IMR-90 (cell line): ENCODE measurements at regions not wholly inside any gene's neighbourhood (a gene's known extent, or its start where the extent isn't known, plus 50 kb on each side); places are given as distances from the start of the nearest gene placed in this dataset.

Experiments used
- CEBPB ChIP-seq: IDR thresholded peaks from 2 replicates; pipeline ENCODE4 v1.6.1; 2012; ENCODE audit warnings: low read depth, low read length, improper control_type of control experiment
- CHD1 ChIP-seq: IDR thresholded peaks from 2 replicates; pipeline ENCODE4 v1.6.1; 2012; ENCODE audit warnings: low read depth, low read length, improper control_type of control experiment
- FOS ChIP-seq: fragments of 150-350 bp; IDR thresholded peaks from 2 replicates; pipeline ENCODE4 v1.6.1; 2016; ENCODE audit warnings: low read depth, low read length
- MAFK ChIP-seq: IDR thresholded peaks from 2 replicates; pipeline ENCODE4 v1.6.1; 2012; ENCODE audit warnings: low read depth, low read length, improper control_type of control experiment
- MAZ ChIP-seq: IDR thresholded peaks from 2 replicates; pipeline ENCODE4 v1.6.1; 2012; ENCODE audit warnings: low read depth, mild to moderate bottlenecking, low read length, improper control_type of control experiment, moderate library complexity, borderline replicate concordance
- NFE2L2 ChIP-seq: fragments of 150-350 bp; IDR thresholded peaks from 2 replicates; pipeline ENCODE4 v1.6.1; 2016; ENCODE audit warnings: low read depth, mild to moderate bottlenecking, low read length
- POLR2A ChIP-seq: IDR thresholded peaks from 2 replicates; pipeline ENCODE4 v1.6.1; 2012; ENCODE audit warnings: mild to moderate bottlenecking, low read depth, low read length
- RAD21 ChIP-seq: IDR thresholded peaks from 2 replicates; pipeline ENCODE4 v1.6.1; 2012; ENCODE audit warnings: low read length, improper control_type of control experiment
- RFX5 ChIP-seq: IDR thresholded peaks from 2 replicates; pipeline ENCODE4 v1.8.0; 2012; ENCODE audit warnings: low read depth, mild to moderate bottlenecking, low read length, moderate library complexity
- SMC3 ChIP-seq: fragments of 150-350 bp; IDR thresholded peaks from 2 replicates; pipeline ENCODE4 v1.6.1; 2016; ENCODE audit warnings: low read depth, mild to moderate bottlenecking, antibody characterized with exemption, low read length, moderate library complexity
- TF ChIP-seq, protein P1 (sequence below): conservative IDR thresholded peaks from 2 replicates; pipeline ENCODE4 v1.5.1; 2012; ENCODE audit warnings: mild to moderate bottlenecking, low read depth, low read length, improper control_type of control experiment
- TF ChIP-seq, protein P2 (sequence below): fragments of 150-350 bp; IDR thresholded peaks from 2 replicates; pipeline ENCODE4 v1.6.1; 2017; ENCODE audit warnings: mild to moderate bottlenecking, antibody characterized with exemption, low read length, low read depth

GRCh38 chr5:40452874-40453624 lies 226.7 kb upstream of the PTGER4 start:
- TF ChIP-seq POLR2A (no peak), MAFK (no peak), MAZ (no peak), NFE2L2 (no peak), RAD21 (no peak), CEBPB (no peak), SMC3 (no peak), RFX5 (no peak), FOS (no peak), CHD1 (no peak)
- TF ChIP-seq, protein P1, sequence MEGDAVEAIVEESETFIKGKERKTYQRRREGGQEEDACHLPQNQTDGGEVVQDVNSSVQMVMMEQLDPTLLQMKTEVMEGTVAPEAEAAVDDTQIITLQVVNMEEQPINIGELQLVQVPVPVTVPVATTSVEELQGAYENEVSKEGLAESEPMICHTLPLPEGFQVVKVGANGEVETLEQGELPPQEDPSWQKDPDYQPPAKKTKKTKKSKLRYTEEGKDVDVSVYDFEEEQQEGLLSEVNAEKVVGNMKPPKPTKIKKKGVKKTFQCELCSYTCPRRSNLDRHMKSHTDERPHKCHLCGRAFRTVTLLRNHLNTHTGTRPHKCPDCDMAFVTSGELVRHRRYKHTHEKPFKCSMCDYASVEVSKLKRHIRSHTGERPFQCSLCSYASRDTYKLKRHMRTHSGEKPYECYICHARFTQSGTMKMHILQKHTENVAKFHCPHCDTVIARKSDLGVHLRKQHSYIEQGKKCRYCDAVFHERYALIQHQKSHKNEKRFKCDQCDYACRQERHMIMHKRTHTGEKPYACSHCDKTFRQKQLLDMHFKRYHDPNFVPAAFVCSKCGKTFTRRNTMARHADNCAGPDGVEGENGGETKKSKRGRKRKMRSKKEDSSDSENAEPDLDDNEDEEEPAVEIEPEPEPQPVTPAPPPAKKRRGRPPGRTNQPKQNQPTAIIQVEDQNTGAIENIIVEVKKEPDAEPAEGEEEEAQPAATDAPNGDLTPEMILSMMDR = no peak
- TF ChIP-seq, protein P2, sequence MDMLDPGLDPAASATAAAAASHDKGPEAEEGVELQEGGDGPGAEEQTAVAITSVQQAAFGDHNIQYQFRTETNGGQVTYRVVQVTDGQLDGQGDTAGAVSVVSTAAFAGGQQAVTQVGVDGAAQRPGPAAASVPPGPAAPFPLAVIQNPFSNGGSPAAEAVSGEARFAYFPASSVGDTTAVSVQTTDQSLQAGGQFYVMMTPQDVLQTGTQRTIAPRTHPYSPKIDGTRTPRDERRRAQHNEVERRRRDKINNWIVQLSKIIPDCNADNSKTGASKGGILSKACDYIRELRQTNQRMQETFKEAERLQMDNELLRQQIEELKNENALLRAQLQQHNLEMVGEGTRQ = no peak
